HG02885 (cell line): ENCODE measurements at regions not wholly inside any gene's neighbourhood (a gene's known extent, or its start where the extent isn't known, plus 50 kb on each side); places are given as distances from the start of the nearest gene placed in this dataset.

Experiments used
- ATAC-seq: cut with Tn5 transposase; IDR thresholded peaks from one replicate; pipeline ENCODE4 v1.9.1; 2021; ENCODE audit warnings: mild to moderate bottlenecking; ENCODE audit not compliant: unreplicated experiment, poor library complexity

DNA sequence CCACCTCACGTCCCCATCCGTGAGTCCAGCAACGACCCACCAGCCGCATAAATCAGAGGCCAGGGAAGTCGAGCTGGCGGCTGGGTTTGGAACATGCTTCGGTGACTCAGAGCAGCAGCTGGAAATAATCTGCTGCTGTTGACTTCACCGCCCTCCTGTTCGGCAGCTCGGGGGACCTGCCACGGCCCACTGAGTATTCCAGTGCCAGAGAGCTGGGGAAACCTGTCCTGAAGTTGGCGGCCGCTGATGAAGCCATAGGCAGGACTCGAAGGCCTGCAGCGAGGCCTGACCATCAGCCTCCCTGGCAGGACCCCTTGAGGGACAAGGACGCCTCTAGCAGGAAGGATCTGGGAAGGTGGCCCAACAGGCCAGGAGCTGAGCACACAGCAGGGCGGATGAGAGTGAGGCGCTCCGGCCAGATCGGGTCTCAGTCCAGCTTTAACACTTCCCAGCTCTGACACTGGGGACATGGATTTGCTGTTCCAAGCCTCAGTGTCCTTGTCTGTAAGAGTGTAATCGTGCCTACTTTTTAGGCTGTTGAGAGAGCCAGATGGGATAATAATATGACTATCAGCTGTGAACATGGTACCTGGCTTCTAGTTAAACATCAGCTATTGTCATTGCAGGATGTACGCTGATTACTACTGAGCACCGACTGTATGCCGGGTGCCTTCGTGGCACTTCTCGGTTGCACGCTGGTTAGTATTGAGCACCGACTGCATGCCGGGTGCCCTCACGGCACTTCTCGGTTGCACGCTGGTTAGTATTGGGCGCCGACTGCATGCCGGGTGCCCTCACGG, 50.4 kb upstream of the CIBAR2 start:
- ATAC-seq, result no peak

DNA sequence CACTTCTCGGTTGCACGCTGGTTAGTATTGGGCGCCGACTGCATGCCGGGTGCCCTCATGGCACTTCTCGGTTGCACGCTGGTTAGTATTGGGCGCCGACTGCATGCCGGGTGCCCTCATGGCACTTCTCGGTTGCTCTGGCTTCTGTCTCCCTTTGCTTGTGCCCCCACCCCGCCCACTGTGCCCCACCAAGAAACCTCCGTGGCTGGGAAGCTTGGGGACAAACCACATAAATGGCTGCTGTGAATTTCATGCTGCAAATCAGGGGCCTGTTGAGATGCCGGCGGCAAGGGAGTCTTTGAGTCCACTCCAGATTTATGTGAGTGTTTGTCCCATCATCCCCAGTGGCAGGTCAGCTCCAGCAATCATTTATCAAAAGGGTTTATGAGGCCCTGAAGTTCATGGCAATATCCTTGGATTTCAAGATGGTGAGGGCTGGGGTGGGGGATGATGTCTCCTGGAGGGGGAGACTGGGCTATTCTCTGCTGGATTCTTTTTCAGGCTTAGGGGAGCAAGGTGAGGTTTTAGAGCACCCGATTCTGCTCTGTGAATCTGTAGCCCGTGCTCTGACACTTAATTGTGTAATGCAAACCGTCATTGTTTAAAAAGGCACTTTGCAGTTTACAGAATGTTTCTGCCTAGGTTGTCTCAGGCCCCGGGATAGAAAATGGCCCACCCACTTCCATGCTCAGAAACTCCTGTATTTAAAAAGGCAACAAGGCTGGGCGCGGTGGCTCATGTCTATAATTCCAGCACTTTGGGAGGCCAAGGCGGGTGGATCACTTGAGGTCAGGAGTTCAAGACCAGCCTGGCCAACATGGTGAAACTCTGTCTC, 51.2 kb upstream of the CIBAR2 start:
- no peak for ATAC-seq

DNA sequence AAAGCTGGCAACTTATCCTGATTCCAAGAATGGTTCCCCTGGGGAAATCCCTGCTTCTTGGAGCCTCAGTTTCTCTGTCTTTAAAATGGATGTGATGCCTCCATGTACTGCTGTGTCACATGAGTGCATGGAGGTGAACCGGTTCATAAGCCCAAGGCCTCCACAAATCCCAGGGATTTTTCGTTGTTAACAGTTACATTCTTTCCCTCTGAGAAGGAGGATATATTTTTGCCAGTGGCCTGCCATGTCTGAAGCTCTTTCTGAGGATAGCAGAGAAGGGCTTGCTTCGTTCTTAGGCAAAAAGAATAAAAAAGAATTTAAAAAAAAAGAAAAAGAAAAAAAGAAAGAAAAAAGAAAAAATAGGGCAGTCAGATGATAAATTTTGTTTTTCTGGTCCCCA, 52.2 kb upstream of the CIBAR2 start:
- ATAC-seq, result no peak

DNA sequence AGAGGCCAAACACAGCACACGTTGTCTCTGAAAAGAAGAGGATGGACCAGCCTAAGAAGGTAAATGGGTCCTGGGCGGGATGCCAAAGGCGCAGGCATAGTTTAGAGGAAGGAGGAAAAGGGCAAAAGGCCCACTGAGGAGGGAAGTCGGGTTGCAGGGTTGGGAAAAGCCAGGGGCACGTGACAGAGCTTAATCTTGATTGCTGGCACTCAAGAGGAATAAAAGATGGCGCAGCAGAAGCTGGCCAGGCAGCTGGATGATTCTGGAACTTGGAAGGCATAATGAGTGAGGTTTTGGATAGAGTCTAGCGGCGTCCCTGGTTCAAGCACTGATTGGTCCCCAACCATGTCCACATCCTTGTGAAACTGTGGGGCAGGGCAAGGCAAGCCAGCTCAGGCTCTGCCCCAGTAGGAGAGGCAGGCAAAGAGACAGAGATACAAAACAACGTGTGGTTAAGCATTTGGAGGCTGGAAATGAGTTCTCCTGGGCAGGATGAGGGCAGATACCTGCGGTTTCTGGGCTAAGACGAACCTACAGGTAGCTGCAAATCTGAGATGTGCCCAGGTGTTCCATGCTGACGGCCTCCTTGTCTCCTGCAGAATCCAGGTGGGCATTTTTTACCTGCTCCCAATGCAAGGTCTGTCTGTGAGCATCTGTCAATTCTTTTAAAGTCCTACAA, 52.7 kb upstream of the CIBAR2 start:
- ATAC-seq, result no peak

DNA sequence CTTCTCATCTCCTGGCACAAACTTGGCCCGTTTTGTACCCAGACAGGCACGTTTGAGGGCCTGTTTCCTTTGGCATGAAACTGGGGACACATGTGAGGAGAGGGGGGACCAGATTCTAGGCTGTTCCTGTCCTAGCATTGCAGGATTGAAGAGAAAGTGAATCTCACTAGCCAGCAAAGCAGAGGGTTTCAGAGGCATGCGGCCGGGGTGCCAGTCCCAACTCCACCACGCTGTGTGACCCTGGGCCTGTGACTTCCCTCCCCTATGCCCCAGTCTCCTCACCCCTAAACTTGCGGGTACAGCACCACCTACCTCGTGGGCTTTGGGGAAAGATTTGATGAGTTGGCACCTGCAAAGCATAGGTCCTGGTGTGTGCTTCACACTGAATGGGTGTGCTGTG, 53.5 kb upstream of the CIBAR2 start:
- no peak for ATAC-seq

DNA sequence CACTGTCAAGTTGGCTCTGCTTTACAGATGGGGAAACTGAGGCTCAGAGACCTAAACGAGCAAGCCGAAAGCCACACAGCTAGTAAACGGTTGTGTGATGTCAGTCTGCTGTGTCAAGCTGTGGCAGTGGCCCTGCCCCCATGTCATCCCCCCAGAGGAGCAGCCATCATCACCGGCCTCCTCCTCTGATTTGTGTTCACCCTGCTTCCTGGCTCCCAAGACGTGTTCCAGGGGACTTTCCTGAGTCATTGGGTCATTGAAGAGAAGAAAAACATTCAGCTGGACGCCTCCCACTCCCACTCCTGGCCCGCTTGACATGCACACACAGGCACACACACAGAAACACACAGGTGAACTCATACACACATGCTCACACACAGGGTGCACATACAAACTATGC, 54.0 kb upstream of the CIBAR2 start:
- ATAC-seq, result no peak

DNA sequence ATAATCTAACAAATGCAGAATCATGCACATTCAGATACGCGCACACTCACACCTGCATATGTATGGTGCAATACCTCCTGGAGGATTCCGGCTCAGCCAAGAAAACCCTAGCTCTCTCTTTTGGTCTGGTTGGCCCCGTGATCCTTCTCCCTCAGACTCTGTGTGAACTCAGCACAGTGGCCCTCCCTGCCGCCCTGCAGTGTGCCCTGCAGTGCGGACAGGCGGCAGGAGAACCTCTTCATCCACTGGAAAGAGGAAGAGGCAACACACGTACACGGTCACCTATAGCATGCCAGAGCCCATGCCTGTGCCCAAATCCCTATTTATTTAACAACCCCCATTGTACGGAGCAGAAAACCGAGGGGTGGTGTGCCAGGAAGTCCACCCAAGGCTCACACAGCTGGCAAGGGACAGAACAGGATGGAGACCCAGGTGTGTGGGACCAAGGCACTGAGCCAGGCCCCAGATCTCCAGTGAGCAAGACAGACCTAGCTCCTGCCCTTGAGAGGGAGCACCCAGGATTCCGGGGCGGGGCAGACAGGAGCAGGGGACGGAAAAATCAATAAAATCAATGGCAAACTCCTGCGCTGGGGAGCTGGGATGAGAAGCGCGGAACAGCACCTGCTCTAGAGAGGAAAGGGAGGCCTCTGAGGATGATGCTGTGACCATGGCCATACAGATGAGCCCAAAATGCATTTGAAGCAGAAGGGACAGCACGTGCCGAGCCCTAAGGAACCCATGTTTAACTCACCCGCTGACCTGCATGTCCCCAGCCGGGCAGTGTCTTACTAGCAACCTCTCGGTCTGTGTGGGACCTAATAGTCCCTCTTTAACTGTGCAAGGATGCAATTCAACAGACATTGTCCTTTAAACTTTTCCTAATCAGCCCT, 54.7 kb upstream of the CIBAR2 start:
- ATAC-seq, result no peak

DNA sequence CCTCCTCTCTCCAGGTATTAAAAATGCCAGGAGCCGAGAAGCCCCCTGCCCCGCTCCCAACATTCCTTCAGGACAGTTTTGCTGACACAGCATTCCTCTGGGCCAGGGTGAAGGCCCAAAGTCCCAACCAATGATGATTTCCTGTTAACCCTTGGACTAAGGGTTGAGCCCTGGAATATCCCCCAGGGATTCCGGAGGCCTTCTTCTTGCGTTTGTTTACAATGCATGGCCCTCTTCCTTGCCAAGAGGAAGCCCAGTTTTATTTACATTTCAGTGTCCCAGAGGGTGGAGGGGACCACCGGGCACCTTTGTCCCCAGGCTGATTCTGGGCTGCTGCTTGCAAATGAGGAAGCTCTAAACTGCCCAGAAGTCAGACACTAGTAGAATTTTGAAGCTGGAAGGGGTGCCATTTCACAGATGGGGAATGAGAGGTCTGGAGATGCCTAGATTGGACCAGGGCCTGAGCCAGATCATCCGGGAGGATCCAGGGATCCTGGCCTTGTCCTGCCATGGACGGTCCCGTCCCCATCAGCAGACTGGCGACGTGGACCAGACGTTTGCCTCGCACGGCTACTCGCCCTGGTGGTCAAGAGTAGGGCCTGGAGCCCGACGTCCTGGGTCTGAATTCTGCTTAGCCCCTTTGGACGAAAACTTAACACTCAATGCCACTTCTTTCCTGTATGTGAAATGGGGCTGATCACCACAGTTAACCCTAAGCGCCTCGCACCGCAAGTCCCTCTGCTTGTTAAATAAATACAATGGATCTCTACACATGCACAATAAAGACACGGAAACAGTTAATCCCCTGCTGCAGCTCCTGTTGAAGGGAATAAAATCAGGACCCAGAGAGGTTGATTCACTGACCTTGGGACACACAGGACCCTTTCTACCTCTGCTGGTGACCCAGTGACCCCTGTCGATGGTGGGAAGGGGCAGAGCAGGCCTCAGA, 55.6 kb upstream of the CIBAR2 start:
- no peak for ATAC-seq

DNA sequence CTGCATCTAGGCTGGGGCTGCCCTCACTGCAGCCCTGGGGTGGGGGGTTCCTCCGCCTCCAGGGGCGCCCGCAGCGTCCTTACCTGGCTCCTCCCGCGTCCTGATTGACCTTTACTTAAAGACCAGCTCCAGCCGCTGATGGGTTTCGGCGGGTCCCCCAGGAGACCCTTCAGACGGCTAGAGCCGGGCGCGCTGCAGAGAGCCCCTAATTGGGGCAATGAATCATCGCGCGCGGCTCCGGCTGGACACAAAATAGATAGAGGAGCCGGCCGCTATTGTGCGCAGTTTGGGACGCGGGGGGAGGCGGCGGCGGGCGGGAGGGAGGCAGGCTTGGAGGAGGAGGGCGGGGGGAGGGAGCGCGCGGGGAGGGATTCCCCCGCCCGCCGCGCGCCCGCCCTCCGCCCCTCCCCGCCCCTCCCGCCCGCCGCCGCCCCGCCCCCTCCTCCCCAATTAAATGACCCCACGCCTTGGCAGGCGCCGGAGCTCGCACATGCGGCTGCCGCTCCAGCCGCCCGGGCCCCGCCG, 56.5 kb upstream of the CIBAR2 start:
- no peak for ATAC-seq

DNA sequence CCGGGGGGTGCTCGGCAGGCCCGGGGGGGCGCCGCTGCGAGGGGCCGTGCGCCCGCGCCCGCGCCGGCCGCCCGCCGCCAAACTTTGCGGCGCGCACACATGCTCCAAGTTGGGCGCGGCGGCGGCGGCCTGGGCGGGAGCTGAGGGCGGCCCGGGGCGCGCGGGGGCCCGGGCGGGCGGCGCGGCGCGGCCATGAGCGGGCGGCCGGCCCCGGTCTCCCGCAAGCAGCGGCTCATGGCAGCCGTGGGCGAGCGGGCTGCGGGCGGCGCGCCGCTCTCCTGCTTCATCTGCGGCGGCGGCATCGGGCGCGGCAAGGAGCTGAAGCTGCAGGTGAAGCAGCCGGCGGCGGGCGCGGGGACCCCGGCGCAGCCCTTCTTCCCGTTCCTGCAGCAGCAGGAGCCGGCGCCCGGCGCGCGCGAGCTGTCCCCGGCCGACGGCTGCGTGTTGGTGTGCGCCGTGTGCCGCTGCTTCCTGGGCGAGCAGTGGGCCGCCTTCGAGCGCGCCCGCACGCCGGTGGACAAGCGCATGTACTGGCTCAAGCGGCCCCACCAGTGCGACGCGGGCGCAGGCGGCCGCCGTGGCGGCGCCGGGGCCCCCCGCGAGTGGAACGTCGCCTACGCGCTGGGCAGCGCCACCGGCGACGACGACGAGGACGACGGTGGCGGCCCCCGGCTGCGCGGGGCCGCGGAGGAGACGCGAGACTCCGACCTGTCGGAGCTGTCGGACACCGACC, 57.2 kb upstream of the CIBAR2 start:
- ATAC-seq, result no peak

DNA sequence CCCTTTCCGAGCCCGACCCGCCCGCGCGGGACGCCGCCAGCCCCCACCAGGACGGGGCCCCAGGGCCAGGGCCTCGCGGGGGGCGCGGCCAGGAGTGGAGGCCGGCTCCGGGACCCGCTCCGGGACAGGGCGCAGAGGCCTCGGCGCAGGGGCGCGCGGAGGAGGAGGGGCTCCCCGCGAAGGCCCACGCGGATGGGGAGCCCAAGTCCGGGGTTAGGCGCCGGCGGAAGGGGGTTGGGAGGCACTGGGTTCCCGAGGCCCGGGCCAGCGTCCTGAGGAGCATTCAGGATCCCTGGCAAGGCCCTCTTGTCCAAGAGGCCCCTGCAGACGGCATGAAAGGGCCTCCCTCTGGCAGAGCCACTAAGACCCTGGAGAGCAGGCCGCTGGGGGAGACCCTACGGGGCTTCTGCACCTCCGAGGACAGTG, 57.8 kb upstream of the CIBAR2 start:
- ATAC-seq, result no peak

DNA sequence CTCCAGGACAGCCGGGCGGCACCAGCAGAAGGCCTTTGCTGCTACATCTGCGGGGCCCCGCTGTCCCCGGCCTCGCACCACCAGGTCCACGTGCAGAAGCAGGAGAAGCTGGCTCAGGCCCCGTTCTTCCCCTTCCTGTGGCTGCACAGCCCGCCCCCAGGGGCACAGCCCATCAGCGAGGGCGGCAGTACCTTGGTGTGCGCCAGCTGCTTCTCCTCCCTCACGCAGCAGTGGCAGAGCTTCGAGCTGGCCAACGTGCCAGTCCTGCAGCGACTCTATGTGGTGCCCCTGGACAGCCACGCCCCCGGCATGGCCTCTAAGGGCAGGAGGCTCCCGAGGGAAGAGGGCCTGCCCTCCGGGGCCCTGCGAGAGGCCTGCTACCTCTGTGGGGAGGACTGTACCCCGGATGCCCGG, 58.3 kb upstream of the CIBAR2 start:
- no peak for ATAC-seq

DNA sequence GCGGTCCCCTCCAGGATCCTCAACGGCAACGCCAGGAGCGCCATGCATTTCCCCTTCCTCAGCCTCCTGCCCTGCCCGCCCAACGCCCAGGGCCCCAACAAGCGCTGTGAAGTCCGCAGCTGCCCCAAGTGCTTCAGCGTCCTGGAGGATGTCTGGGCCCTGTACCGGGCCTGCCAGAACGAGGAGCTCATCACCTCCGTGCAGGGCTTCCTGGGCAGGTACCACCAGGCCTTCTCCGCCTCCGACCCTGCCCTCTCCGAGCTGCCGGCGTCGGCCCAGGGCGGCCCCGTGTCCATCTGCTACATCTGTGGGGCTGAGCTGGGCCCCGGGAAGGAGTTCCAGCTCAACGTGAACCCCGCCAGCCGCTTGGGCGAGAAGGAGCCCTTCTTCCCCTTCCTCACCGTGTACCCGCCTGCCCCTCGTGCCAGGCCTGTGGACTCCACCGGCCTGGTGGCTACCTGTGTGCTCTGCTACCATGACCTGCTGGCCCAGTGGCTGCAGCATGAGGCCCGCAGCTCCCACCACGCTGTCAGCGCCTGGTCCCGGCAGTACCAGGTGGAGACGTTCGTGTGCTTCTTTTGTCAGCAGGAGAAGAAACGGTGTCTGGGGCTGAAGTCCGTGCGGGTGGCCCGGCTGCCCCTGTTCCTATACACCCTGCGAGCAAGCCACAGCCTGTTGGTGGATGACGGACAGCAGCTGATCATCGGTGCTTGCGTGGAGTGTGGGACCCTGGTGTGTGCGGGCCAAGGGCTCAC, 58.9 kb upstream of the CIBAR2 start:
- ATAC-seq, result no peak

DNA sequence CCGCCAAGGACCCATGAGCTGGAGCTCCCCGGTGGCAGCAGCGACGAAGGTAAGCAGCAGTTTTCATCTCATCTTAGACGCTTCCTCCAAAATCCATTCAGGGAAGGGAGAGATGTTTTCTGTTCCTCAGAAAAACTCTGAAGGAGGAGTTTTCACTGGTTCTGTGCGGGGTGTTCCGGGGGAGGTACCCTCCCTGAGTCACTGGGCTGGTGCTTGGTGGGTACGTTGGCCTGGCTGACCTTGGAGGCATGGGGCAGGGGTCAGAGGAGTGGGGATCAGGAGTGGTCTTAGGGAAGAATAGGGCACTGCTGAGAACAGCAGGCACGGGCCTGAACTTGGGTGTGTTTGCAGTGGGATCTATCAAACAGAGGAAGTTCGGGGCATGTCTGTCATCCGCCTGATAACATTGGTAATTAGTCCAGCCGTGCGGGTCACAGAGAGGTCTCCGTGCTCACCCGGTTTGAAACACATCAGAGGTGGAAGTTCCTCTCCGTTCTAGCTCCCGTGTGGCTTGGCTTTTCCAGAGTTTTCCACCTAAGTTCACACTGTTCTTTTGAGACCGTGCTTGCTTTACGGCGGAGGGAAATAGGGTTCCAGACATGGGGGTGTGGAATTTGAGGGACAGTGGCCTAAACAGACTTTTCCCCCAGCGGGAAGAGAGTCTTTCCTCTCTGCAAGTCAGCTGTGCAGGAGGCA, 59.6 kb upstream of the CIBAR2 start:
- ATAC-seq, result no peak

DNA sequence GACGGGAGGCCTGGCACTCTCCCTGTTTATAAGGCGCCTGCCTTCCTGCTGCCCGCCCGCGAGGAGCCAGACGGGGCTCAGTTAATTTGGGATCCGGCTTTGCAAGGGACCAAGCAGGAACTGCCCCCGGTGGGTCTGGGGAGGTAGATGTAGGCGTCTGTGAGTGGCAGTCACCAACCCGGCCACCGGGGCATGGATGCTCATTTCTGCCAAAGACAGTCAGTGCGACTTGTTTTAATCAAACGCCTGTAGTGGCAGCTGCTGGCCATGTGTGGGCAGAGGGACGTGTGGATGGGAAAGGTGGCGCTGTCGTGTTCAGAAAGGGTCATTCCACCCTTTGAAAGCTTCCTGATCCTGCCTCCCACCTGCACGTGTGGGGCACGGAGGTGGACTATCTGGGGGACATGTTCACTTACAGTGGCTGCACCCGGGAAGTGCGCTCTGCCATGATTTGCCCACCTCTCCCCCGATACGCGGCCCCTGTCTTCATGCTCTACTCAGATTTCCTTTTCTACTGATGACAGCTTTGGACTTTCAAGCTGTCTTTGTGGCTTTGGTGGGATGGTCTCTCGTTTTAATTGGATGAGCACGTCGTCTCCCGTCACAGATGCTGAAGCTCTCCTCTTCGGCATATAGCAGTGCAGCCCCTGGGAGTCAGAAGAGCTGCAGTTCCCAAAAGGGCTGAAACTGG, 60.3 kb upstream of the CIBAR2 start:
- no peak for ATAC-seq
